Epithelial cell of prostate (primary cell): ENCODE measurements at regions not wholly inside any gene's neighbourhood (a gene's known extent, or its start where the extent isn't known, plus 50 kb on each side); places are given as distances from the start of the nearest gene placed in this dataset.
A peak's percentile ranks its signal among the peaks of the same experiment; 100 is the strongest.

ENCODE experiments used
- DNase-seq: peaks from one replicate; pipeline ENCODE4 v3.0.0-alpha.2; 2011; ENCODE audit warnings: low read depth, low spot score
- H3K27ac ChIP-seq: fragments of 450-650 bp; 2 replicates; pipeline ENCODE4 v1.5.1; 2017; ENCODE audit warnings: mild to moderate bottlenecking

DNA sequence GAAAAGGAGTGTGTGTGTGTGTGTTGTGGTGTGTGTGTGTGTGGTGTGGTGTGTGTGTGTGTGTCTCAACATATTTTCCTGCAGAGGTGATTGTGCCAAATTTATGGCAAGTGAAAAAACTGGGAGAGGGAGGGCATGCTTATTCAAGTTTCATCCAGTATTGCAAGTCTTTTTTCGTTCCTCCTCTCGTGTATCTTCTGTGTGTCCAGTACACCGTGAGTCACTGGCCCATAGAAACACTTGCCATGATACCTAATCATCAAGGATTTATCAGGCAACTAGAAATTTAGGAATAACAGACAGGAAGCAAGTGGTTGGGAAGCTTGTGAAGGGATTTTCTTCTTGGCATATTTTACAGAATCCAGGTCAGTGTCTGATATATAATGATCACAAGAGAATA lies 820.5 kb downstream of the GATA3 start:
- DNase-seq, result peak; percentile 39
- peak overlapping the region; percentile 17 for H3K27ac ChIP-seq

DNA sequence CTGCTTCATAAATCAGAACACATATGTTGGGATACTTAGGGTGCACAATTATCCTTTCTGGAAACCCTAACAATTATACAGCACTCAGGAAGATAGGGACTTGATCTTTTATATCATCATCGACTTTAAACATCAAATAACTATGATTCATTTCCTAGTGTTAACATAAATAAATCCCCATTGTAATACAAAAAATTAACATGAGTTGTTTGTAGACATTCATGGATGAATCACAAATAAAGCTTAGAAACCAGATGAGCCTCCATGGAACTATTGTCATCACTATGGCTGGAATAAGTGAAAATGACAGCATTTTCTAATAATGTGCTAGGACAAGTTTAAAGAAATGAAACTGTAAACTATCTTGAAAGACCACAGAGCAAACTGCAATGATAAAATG lies 821.7 kb downstream of the GATA3 start:
- no peak overlapping the region for H3K27ac ChIP-seq
- no peak for DNase-seq

DNA sequence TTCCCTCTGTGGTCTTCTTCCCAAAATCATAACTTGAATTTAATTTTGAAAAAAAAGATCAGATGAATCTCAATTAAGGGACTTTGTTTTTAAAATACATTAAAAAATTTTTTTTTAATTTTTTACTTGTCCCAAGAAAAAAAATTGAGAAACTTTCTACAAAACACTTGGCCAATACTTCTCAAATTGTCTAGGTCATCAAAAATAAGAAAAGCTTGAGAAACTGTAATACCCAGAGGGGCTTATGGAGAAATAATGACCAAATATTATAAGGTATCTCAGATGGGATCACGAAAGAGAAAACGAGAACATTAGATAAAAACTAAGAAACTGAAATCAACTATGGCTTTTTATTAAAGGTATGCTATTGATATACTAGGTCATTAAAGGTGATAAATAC lies 835.0 kb downstream of the GATA3 start:
- no peak overlapping the region for H3K27ac ChIP-seq
- no peak for DNase-seq

DNA sequence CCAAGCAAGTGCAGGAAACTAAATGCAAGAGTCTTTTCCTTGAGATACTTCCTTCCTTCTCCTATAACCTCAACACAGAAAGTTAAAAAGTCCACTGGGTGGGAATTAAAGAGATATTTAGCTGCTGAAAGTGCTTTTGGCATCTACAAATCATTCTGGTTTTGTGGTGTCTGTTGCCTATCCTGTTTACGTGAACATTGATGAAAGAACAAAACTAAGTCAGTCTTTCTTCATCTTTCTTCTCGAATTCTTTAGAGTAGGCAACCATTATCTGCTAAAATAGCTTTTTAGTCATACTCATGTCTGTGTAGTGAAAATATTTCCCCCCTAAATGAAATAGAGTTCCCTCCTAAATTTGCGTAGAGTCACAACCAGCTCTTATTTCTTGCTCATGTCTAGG lies 838.6 kb downstream of the GATA3 start:
- no peak overlapping the region for H3K27ac ChIP-seq
- DNase-seq, result no peak

DNA sequence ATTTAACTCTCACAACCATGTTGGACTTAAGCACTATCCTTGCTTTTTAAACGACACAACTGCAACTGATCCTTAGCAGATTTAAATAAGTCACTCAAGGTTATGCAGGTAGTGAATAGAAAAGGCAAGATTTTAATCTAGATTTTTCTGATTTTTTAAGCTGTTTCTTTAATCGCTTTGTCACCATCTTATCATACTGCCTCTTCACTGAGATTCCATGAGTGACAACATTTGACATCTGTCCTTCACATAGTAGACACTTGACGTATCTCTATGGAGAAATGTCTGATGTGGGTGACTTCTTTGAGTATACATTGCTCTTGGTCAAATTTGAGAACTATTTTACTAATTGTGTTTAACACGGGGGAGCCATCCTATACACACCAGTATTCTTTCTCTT lies 839.7 kb downstream of the GATA3 start:
- H3K27ac ChIP-seq, result no peak overlapping the region
- no peak for DNase-seq

DNA sequence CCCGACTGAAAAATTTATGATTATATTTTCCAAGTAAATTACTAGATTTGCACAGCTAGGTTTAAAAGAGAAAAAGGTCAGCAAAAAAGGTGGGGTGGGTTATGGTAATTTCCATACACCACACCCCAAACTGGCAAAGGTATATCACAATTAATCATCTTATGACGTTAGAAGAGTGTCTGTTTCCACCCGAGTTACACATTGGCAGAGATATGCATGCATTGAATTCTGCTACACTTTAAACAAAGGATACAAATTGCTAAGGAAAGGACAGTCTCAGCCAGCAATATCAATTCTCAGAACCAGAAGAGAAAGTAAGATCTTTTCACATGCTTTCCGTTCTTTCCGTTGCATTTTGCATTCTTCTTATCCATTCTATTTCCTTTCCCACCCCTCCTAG lies 843.3 kb downstream of the GATA3 start:
- no peak overlapping the region for H3K27ac ChIP-seq
- no peak for DNase-seq

DNA sequence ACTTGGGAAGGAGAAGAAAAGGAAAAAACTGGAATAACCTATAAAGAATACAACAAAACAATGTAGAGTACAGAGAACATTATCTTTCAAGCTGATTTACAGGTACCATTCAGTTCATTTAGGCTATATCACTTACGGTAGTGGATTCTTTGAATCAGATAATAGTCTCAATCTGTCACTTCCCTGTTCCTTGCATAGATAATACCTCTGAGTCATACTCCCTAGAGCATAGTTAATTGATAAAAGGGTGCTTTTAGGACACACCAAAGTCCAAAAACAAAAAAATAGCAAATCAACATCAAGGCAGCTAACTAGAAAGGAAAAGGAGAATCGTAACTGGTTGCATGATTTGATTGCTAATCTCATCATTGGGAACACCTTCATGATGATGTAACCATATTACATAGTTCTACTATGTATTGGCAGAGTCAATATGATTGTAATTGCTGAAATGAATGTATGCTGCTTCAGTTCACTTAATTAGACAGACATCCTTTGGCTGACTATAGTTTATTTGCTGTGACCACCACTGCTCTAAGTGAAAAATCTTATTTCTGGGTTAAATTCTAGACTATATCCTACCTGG lies 844.4 kb downstream of the GATA3 start:
- DNase-seq, result no peak
- no peak overlapping the region for H3K27ac ChIP-seq

DNA sequence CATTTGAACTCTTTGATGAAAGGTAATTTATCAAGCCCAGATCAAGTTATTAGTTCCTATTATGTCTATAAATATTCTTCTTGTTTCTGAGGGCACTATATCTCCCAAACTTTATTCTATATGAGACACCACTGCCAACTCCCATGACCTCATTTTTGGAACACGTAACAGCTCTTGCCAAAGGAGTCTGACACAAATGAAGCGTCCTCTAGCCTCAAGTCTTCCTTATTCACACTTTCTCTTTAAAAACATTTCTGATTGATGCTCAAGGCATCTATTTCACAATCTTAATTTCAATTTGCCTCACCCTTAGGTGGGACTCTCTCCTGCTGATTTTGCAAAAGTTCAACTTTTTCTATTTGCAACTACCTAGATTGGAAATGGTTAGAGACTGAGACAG lies 848.4 kb downstream of the GATA3 start:
- DNase-seq, result no peak
- no peak overlapping the region for H3K27ac ChIP-seq

DNA sequence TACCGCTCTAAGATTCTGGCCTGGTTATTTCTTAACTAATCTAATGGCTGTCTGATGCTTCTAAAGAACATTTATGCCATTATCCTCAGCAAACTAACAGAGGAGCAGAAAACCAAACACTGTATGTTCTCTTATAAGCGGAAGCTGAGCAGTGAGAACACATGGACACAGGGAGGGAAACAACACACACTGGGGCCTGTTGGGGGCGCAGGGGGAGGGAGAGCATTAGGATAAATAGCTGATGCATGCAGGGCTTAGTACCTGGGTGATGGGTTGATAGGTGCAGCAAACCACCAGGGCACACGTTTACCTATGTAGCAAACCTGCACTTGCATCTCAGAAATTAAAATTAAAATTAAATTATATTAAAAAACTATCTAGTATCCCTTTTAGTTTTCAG lies 853.5 kb downstream of the GATA3 start:
- no peak for DNase-seq
- no peak overlapping the region for H3K27ac ChIP-seq

DNA sequence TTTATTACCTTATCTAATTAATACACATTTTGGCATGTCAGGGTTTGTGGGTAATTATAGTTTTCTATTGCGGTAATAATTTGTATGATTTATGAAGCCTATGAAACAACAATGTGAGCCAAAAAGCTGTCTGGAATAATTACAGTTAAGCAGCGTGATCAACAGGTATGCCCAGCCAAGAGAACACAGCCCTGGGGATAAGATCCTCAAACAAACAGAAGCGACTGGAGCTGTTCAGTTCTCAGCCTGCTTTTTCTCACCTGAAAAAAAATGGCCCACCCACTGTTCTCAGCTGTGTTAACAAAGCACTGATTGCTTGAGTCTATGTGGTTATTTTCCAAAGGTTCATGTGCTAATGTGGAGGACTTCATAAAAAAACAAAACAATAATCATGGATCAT lies 855.8 kb downstream of the GATA3 start:
- DNase-seq, result no peak
- no peak overlapping the region for H3K27ac ChIP-seq

DNA sequence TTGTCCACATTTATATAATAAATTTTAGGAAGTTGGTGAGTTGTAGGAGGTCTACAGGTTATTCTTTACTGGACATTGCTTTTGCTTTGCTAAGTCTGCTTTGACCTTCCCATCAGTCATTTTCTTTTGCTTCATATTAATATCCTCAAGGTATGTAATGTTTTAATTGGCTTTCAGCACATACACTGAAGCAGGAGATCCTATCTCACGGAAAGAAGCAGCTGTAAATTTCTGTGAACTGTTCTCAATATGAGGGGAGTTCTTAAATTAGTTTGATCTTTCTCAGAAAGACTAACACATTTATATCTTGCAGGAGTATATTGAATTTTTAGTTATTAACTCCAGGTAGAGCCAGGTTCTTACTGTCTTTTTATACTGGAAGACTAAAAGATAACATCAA lies 856.5 kb downstream of the GATA3 start:
- no peak for DNase-seq
- H3K27ac ChIP-seq, result no peak overlapping the region

DNA sequence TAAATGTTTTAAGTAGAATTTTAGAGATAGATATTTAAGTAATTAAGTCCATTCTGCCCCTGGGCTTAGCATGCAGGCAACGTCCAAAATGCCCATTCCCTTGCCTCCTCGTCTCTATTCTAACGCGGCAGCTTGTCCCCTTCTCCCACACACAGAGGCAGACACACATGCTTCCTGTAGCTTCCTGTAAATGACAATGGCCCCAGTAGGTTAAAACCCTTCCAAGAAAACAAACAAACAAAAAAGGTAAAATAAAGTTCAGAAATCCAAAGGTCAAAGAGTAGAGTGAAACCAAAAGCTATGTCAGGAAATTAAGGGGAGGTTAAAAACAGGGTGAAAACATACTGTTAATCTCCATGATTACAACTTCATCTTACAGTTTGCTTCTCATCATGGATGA lies 857.6 kb downstream of the GATA3 start:
- no peak for DNase-seq
- H3K27ac ChIP-seq, result no peak overlapping the region

DNA sequence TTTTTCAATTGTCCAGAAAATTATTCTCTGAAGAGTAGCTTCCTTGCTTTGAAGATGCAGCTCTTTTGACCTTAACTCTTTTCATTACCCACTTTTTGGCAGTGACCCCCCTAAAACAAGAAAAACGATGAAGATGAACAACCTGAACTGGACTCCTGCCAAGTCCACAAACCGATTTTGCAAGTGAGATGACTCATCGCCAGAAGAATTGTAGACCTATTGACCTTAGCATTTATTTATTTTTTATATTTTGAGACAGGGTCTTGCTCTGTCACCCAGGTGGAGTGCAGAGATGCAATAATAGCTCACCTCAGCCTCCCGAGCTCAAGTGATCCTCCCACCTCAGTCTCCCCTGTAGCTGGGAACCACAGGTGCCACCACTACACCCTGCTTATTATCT lies 859.2 kb downstream of the GATA3 start:
- no peak overlapping the region for H3K27ac ChIP-seq
- DNase-seq, result no peak

DNA sequence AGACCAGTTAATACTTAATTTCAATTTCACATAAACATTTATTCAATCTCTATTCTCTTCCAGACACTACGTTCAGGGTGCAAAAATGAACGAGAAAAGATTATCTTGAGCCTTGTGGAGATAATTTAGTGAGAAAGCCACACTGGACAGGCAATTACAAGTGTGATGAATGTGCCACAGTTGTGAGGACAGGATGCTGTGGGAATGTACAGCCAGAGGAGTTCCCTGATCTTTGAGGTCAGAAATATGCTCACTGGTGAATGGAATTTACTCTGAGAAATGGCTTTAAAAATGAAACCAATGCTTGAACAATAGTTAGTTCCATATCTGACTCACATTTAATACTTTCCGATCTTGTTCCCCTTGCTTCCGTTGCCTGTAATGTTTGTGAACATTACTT lies 864.8 kb downstream of the GATA3 start:
- H3K27ac ChIP-seq, result no peak overlapping the region
- no peak for DNase-seq

DNA sequence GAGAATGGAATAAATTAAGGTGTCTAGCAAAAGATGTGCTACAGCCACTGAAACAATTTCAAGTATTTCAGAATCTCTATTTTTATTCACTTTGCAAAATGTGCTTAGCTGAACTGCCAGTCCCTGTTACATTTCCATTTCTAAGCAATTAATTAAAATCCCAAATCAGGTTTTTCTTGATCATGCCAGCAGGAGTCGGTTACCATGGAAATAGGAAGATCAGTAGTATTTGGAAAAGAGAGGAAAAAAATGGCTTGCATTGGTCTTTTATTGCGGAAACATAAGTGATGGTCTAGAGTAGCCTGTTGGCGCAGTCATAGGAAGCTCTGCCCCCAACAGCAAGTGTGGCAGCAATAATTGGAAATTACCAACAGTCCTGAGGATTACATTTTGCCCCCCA lies 867.1 kb downstream of the GATA3 start:
- DNase-seq, result no peak
- no peak overlapping the region for H3K27ac ChIP-seq

DNA sequence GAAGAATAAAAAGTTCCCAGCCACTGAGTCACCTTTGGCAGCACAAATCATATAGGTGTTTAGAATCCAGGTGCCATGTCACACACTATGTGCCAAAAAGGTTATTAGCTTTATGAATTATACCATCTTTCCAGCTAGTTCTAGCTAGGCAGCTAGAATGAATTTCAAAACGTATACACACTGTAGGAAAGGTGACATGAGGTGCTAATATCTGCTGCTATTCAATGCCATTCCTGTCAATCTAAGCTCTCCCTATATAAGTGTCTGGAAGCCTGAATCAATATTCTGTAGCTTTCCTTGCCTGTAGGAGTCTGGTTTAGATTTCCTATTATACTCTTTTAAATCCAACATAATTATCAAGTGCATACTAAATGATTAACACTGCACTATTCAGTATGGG lies 868.6 kb downstream of the GATA3 start:
- no peak overlapping the region for H3K27ac ChIP-seq
- DNase-seq, result no peak

DNA sequence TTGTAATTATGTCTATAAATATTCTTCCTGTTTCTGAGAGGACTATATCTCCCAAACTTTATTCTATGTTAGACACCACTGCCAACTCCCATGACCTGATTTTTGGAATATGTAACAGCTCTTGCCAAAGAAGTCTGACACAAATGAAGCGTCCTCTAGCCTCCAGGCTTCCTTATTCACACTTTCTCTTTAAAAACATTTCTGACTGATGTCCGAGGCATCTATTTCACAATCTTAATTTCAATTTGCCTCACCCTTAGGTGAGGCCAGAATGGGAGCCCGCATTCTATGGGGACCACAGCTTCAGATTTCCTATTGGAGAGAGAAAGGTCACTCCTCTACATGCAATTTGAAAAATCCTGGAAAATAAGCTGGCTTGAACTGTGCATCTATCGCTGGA lies 873.2 kb downstream of the GATA3 start:
- H3K27ac ChIP-seq, result no peak overlapping the region
- DNase-seq, result peak; percentile 26

DNA sequence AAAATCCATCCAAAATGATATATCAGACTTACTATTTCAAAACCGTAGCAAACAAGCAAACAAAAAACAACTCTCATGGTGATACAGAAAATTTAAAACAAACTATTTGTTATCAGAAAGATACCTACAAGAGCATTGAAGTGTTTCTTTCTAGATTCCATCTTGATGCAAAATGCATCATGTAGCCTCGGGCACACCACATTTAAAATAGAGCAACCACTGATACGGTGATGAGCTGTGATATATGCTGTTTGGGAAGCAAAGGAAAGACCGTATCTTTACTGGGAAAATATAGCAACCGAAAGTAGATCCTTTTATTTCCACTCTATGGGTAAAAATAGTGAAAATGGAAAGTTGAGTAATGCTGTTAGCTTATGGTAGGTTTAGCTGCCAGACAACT lies 892.0 kb downstream of the GATA3 start:
- no peak for DNase-seq
- no peak overlapping the region for H3K27ac ChIP-seq

DNA sequence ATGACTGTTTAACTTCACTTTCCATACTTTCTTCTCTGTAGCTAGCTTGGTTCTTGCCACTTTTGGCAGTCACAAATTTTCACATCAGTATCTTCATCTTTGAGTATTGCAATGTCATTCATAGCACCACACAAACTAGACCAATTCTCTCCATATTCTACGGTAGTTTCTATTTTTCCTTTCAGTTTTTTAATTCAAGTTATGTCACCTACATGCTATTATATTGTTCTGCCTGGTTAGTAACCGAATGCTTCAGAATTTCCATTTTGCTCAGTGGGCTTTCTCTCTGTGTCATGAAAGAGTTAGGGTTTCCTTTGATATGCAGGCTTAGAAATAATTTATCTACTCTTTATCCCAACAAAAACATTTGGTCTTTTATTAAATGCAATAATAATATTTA lies 896.5 kb downstream of the GATA3 start:
- H3K27ac ChIP-seq, result no peak overlapping the region
- DNase-seq, result no peak

DNA sequence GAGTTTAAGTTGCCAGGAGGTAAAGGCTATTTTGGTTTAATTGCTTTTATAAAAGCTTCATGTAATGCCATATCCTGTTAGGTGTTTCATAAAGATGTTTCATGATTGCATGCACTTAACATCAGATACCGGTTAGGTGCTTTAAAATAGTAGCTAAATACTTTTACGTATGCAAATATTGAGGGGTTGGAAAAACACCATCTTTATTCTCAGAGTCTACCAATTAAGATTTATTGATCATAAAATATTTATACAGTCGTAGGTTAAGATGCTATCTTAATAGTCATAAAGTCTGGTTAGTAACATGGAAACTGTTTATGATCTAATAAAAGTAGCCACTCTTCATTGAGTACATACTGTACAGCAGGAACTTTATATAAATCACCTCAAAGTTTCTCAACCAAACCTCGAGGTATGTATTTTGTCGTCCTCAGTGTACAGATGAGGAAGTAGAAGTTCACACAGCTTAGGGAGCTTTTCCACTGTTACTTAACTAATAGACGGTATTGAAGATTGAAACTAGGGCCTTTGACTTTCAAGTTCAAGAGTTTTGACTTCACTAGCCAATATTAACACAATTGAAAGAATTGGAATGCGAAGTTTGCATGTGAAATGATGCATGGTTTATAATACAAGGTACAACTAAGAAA lies 897.1 kb downstream of the GATA3 start:
- DNase-seq, result no peak

DNA sequence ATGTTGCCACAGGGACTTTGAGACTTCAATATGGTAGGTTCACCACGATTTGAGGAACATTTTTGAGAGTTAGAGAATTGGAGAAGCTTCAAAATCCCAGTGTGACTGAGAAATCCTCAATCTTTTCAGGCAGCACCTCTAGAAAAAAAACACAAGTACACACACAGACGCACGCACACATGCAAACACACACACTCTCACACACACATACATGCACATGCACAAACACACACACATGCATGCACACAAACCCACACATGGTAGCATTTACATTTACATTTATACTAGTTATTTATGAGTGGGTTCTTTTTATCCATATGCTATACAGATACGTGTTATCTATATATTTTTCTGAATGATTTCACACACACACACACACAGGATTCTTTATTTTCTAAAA lies 901.9 kb downstream of the GATA3 start:
- H3K27ac ChIP-seq, result no peak overlapping the region
- DNase-seq, result no peak

More for the DNA sequence above, 897.1 kb downstream of the GATA3 start:
- no peak overlapping the region for H3K27ac ChIP-seq

DNA sequence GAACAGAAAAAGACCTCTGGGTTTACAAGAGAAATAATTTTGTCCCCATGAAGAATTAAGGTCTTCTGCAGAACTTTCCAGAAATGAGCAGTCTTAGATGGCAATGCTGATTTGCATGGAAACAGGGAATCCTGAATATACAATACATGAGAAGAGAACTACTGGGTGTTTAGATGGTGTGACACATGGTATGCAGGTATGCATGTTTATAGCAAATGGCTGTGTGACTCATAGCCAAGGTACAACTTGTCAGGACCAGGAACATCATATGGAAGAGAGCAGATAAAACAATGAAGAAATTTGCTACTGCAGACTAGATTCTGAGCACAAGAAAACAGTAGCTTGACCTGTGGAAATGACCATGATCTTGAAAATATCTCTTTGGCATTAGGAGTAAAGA lies 907.8 kb downstream of the GATA3 start:
- no peak overlapping the region for H3K27ac ChIP-seq
- DNase-seq, result peak; percentile 62

DNA sequence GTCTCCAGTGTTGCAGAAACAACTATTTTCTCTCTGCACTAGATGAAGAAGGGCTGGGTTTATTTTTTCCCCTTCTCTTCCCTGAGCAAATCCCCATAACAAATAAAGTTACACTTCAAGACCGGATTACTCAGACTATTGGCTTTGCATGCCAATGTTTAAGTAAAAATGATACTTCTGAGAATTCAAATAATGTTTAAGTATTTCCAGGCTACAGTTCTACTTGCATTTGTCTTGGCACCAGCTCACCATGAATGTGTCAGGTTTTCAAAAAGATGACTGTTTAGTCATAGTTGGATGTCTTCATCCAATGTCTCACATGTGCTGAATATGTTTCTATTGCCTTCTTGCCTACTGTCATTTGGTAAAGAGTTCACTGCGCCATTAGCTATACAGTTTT lies 912.6 kb downstream of the GATA3 start:
- peak; percentile 22 for DNase-seq

More for the DNA sequence above, 912.6 kb downstream of the GATA3 start:
- H3K27ac ChIP-seq, result no peak overlapping the region
